HEK293T (cell line): ENCODE measurements at regions not wholly inside any gene's neighbourhood (a gene's known extent, or its start where the extent isn't known, plus 50 kb on each side); places are given as distances from the start of the nearest gene placed in this dataset.

ENCODE experiments used
- BHLHE40 ChIP-seq: fragments of 450-650 bp; IDR thresholded peaks from 2 replicates; pipeline ENCODE4 v1.6.1; 2016; ENCODE audit warnings: mild to moderate bottlenecking, moderate library complexity, borderline replicate concordance
- FOXA1 ChIP-seq: fragments of 450-650 bp; IDR thresholded peaks from 2 replicates; pipeline ENCODE4 v1.6.1; 2016; ENCODE audit warnings: mild to moderate bottlenecking
- FOXK2 ChIP-seq: fragments of 450-650 bp; IDR thresholded peaks from 2 replicates; pipeline ENCODE4 v1.6.1; 2016; ENCODE audit warnings: mild to moderate bottlenecking
- FOXM1 ChIP-seq: fragments of 450-650 bp; IDR thresholded peaks from 2 replicates; pipeline ENCODE4 v1.6.1; 2017; ENCODE audit warnings: mild to moderate bottlenecking, borderline replicate concordance
- HDGF ChIP-seq: fragments of 450-650 bp; IDR thresholded peaks from 2 replicates; pipeline ENCODE4 v1.6.1; 2017; ENCODE audit warnings: antibody characterized with exemption, borderline replicate concordance
- NFRKB ChIP-seq: fragments of 450-650 bp; IDR thresholded peaks from 2 replicates; pipeline ENCODE4 v1.6.1; 2016; ENCODE audit warnings: mild to moderate bottlenecking, moderate library complexity
- PKNOX1 ChIP-seq: fragments of 450-650 bp; IDR thresholded peaks from 2 replicates; pipeline ENCODE4 v1.6.1; 2016
- SP1 ChIP-seq: fragments of 450-650 bp; IDR thresholded peaks from 2 replicates; pipeline ENCODE4 v1.6.1; 2017
- TARDBP ChIP-seq: fragments of 450-650 bp; IDR thresholded peaks from 2 replicates; pipeline ENCODE4 v1.6.1; 2016

DNA sequence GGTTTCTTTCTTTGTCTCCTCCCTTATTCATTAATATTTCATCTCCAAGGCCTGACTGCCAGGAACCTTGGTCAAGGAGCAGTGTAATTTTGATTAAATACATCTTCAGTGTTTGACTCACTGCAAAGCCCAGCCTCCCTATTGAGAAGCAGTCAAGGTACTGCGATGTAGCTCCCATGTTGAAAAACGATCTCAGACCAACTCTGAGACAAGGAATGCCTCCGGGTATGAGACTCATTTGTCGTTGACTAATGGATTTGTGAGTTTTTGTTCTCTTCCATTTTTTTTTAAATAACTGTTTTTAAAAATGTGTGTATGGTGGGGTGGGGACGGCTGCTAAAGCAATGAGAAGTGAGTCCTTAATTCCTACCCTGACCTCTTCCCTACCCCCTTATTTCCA lies 361.6 kb downstream of the SOX11 start:
- TF ChIP-seq BHLHE40 (no peak), PKNOX1 (no peak), SP1 (no peak), FOXK2 (no peak), FOXA1 (no peak), HDGF (no peak), NFRKB (no peak), TARDBP (no peak), FOXM1 (no peak)
